ENCODE measurements at regions not wholly inside any gene's neighbourhood (a gene's known extent, or its start where the extent isn't known, plus 50 kb on each side); places are given as distances from the start of the nearest gene placed in this dataset.

GRCh38 chr2:121044412-121044811, 240.6 kb downstream of the TFCP2L1 start:
- TF ChIP-seq SUZ12 (IDR thresholded peaks at IDR 0.05; ENCODE audit: extremely low read depth, insufficient read depth, insufficient read length) = no peak
- no peak for TF ChIP-seq ZNF274 (IDR thresholded peaks at IDR 0.05; ENCODE audit: low read depth, low read length)
